ENCODE measurements at regions not wholly inside any gene's neighbourhood (a gene's known extent, or its start where the extent isn't known, plus 50 kb on each side); places are given as distances from the start of the nearest gene placed in this dataset.

DNA sequence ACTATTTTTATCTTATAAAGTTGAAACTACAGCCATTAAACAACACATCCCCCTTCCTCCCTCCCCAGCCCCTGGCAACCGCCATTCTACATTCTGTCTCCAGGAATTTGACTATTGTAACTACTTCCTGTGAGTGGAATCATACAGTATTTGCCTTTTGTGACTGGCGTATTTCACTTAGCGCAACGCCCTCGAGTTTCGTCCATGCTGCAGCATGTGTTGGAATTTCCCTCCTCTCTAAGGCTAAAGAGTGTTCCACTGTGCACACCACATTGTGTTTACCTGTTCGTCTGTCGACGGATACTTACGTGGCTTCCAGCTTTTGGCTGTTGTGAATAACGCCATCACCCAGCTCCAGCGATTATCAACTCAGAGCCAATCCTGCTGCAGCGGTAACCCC, 52.0 kb upstream of the DLG1 start:
- TF ChIP-seq, protein P1, sequence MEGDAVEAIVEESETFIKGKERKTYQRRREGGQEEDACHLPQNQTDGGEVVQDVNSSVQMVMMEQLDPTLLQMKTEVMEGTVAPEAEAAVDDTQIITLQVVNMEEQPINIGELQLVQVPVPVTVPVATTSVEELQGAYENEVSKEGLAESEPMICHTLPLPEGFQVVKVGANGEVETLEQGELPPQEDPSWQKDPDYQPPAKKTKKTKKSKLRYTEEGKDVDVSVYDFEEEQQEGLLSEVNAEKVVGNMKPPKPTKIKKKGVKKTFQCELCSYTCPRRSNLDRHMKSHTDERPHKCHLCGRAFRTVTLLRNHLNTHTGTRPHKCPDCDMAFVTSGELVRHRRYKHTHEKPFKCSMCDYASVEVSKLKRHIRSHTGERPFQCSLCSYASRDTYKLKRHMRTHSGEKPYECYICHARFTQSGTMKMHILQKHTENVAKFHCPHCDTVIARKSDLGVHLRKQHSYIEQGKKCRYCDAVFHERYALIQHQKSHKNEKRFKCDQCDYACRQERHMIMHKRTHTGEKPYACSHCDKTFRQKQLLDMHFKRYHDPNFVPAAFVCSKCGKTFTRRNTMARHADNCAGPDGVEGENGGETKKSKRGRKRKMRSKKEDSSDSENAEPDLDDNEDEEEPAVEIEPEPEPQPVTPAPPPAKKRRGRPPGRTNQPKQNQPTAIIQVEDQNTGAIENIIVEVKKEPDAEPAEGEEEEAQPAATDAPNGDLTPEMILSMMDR (IDR thresholded peaks at IDR 0.05), result no peak
- TF ChIP-seq EP300 (IDR thresholded peaks at IDR 0.05) (no peak), POLR2AphosphoS5 (IDR thresholded peaks at IDR 0.05) (no peak)
